HG02981 (cell line): ENCODE measurements at regions not wholly inside any gene's neighbourhood (a gene's known extent, or its start where the extent isn't known, plus 50 kb on each side); places are given as distances from the start of the nearest gene placed in this dataset.
"Not testable (repeated sequence)": the region's sequence is repeated elsewhere in the genome, so short reads cannot be mapped to it uniquely, and the experiment has no call there.

Experiments
- ATAC-seq: cut with Tn5 transposase; IDR thresholded peaks from one replicate; pipeline ENCODE4 v1.9.1; 2021; ENCODE audit warnings: mild to moderate bottlenecking, moderate library complexity; ENCODE audit not compliant: unreplicated experiment

- no peak for ATAC-seq
Measured at GRCh38 chr3:137295336-137295735, 337.6 kb downstream of the IL20RB start.

GRCh38 chr3:137296116-137296515 lies 338.3 kb downstream of the IL20RB start:
- ATAC-seq = no peak

GRCh38 chr3:137297770-137298169 lies 340.0 kb downstream of the IL20RB start:
- no peak for ATAC-seq

- ATAC-seq = no peak
Measured at GRCh38 chr3:137300703-137301102, 342.9 kb downstream of the IL20RB start.

- ATAC-seq = no peak
Measured at GRCh38 chr3:137304313-137305056, 346.7 kb downstream of the IL20RB start.

GRCh38 chr3:137324114-137324513 lies 366.3 kb downstream of the IL20RB start:
- ATAC-seq = no peak

GRCh38 chr3:137325170-137325569 lies 367.4 kb downstream of the IL20RB start:
- ATAC-seq = no peak

GRCh38 chr3:137325934-137326333 lies 368.2 kb downstream of the IL20RB start:
- no peak for ATAC-seq

GRCh38 chr3:137329594-137329993 lies 371.8 kb downstream of the IL20RB start:
- ATAC-seq = no peak

- no peak for ATAC-seq
Measured at GRCh38 chr3:137330246-137330645, 372.5 kb downstream of the IL20RB start.

- ATAC-seq = no peak
Measured at GRCh38 chr3:137332297-137332696, 374.5 kb downstream of the IL20RB start.

GRCh38 chr3:137335478-137335877 lies 377.7 kb downstream of the IL20RB start:
- no peak for ATAC-seq

- not testable (repeated sequence) for ATAC-seq
Measured at GRCh38 chr3:137338400-137338799, 380.6 kb downstream of the IL20RB start.

GRCh38 chr3:137343283-137343682 lies 385.5 kb downstream of the IL20RB start:
- ATAC-seq = no peak

GRCh38 chr3:137347132-137347531 lies 389.3 kb downstream of the IL20RB start:
- no peak for ATAC-seq

GRCh38 chr3:137347817-137348368 lies 390.1 kb downstream of the IL20RB start:
- ATAC-seq = no peak

GRCh38 chr3:137348936-137349335 lies 391.2 kb downstream of the IL20RB start:
- ATAC-seq = no peak

GRCh38 chr3:137349557-137350348 lies 392.0 kb downstream of the IL20RB start:
- peak; percentile 52 for ATAC-seq

GRCh38 chr3:137360531-137361201 lies 402.9 kb downstream of the IL20RB start:
- ATAC-seq = no peak

- no peak for ATAC-seq
Measured at GRCh38 chr3:137382005-137382594, 382.0 kb upstream of the SOX14 start.

- ATAC-seq = no peak
Measured at GRCh38 chr3:137385922-137386321, 378.2 kb upstream of the SOX14 start.
